Erythroblast (primary cell): ENCODE measurements at regions not wholly inside any gene's neighbourhood (a gene's known extent, or its start where the extent isn't known, plus 50 kb on each side); places are given as distances from the start of the nearest gene placed in this dataset.

Source experiments
- GATA1 ChIP-seq: IDR thresholded peaks from 2 replicates; pipeline ENCODE4 v1.6.1; 2011; ENCODE audit warnings: low read depth, mild to moderate bottlenecking, control low read depth, low read length, moderate library complexity
- POLR2A ChIP-seq: IDR thresholded peaks from 2 replicates; pipeline ENCODE4 v1.6.1; 2011; ENCODE audit warnings: mild to moderate bottlenecking, low read length

- no peak for TF ChIP-seq POLR2A
- TF ChIP-seq GATA1: no peak
Measured at GRCh38 chr5:143600396-143601075, 197.1 kb upstream of the NR3C1 start.
